ENCODE measurements at regions not wholly inside any gene's neighbourhood (a gene's known extent, or its start where the extent isn't known, plus 50 kb on each side); places are given as distances from the start of the nearest gene placed in this dataset.

DNA sequence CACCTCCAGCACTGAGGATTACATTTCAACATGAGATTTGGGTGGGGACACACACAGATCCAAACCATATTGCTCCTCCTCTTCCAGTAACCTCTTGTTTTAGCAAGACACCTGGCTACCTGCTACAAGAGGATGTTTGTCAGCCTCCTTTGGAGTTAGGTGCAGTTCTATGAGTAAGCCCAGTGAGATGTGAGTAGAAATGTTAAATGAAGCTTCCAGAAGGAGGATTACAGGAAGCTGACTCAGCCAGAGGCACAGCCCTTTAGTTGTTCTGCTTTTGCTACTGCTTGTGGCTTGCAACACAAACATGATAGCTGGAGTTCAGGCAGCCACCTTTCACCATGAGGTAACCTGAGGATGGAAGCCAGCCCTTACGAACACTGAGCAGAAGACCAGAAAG lies 382.7 kb upstream of the RNF32 start:
- H2AFZ ChIP-seq = no peak overlapping the region
- H3K9me3 ChIP-seq (ENCODE audit: low read depth) = no peaks in the 10 kb centered on the region
- WGBS (ENCODE audit: low lambda C conversion rate, missing lambda C conversion rate) = 78% methylated on average over 1 of the region's 1 CpG
- no peak overlapping the region for H3K27ac ChIP-seq
- no peak overlapping the region for H3K4me3 ChIP-seq
- DNase-seq (ENCODE audit: low spot score) = no peak
- TF ChIP-seq EZH2phosphoT487 (IDR thresholded peaks at IDR 0.05; ENCODE audit: low read depth, severe bottlenecking, unreplicated experiment) = no peak
- no peaks in the 10 kb centered on the region for H4K20me1 ChIP-seq (ENCODE audit: insufficient read depth, poor library complexity, severe bottlenecking)
- H3K36me3 ChIP-seq (replicated peaks; ENCODE audit: insufficient read depth, low read depth) = no peaks in the 10 kb centered on the region
- no peaks in the 10 kb centered on the region for H3K4me1 ChIP-seq (ENCODE audit: insufficient read depth)
- no peak overlapping the region for H3K4me2 ChIP-seq
- no peaks in the 10 kb centered on the region for H3K27me3 ChIP-seq
- no peaks in the 10 kb centered on the region for H3K9me2 ChIP-seq (replicated peaks; ENCODE audit: insufficient read depth)
- no peaks in the 10 kb centered on the region for H3K79me2 ChIP-seq

DNA sequence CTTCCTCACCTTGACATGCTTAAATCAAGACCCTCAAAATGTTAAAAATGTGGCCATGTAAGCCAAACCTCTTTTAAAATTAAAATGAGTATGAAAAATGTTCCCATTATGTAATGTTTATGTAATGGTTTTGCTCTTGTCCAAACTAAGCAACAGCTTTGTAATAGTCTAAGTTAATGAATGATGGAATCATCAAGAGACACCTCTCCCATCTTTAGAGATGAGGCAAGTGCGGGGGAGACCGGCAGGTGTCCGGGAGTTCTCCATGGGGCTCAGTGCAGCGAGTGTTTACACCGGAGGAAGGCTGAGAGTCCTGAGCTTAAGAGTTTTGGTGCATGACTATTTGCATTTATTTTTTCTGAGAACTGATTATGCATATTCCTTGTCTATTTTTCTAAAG lies 384.9 kb upstream of the RNF32 start:
- Histone ChIP-seq H3K36me3 (replicated peaks; ENCODE audit: insufficient read depth, low read depth) (no peaks in the 10 kb centered on the region), H3K27me3 (no peaks in the 10 kb centered on the region), H3K79me2 (no peaks in the 10 kb centered on the region), H4K20me1 (ENCODE audit: insufficient read depth, poor library complexity, severe bottlenecking) (no peaks in the 10 kb centered on the region), H3K9me3 (ENCODE audit: low read depth) (no peaks in the 10 kb centered on the region), H3K9me2 (replicated peaks; ENCODE audit: insufficient read depth) (no peaks in the 10 kb centered on the region), H3K4me2 (no peak overlapping the region), H3K4me1 (ENCODE audit: insufficient read depth) (no peaks in the 10 kb centered on the region), H3K4me3 (no peak overlapping the region), H3K27ac (no peak overlapping the region), H2AFZ (no peak overlapping the region)
- WGBS (ENCODE audit: low lambda C conversion rate, missing lambda C conversion rate) = 87% methylated on average over 5 of the region's 5 CpGs
- no peak for DNase-seq (ENCODE audit: low spot score)
- TF ChIP-seq, protein P1, sequence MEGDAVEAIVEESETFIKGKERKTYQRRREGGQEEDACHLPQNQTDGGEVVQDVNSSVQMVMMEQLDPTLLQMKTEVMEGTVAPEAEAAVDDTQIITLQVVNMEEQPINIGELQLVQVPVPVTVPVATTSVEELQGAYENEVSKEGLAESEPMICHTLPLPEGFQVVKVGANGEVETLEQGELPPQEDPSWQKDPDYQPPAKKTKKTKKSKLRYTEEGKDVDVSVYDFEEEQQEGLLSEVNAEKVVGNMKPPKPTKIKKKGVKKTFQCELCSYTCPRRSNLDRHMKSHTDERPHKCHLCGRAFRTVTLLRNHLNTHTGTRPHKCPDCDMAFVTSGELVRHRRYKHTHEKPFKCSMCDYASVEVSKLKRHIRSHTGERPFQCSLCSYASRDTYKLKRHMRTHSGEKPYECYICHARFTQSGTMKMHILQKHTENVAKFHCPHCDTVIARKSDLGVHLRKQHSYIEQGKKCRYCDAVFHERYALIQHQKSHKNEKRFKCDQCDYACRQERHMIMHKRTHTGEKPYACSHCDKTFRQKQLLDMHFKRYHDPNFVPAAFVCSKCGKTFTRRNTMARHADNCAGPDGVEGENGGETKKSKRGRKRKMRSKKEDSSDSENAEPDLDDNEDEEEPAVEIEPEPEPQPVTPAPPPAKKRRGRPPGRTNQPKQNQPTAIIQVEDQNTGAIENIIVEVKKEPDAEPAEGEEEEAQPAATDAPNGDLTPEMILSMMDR (IDR thresholded peaks at IDR 0.05; ENCODE audit: poor library complexity) = no peak
- TF ChIP-seq EZH2 (IDR thresholded peaks at IDR 0.05; ENCODE audit: borderline replicate concordance) (no peak), EZH2phosphoT487 (IDR thresholded peaks at IDR 0.05; ENCODE audit: low read depth, severe bottlenecking, unreplicated experiment) (no peak)

DNA sequence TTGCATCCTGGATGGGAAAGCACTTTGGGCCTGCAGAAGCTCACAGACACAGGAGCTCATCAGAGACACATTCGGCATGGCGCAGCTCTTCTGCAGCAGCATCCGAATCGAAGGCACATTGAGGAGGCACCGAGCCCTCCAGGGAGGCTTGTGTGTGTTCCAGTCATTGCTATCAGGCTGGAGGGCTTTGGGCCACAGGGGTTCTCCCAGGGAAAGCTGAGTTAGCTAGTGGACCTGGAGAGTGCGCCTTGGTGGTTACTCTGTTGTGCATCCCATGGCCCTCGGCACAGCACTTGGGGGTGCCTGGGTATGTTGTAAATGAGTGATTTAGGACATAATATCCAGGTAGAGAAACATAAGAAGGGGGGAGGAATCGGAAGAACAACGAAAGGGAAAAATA lies 388.7 kb upstream of the RNF32 start:
- Histone ChIP-seq H2AFZ (no peak overlapping the region), H3K27ac (no peak overlapping the region), H3K4me2 (no peak overlapping the region), H4K20me1 (ENCODE audit: insufficient read depth, poor library complexity, severe bottlenecking) (no peaks in the 10 kb centered on the region), H3K36me3 (replicated peaks; ENCODE audit: insufficient read depth, low read depth) (no peaks in the 10 kb centered on the region), H3K4me1 (ENCODE audit: insufficient read depth) (no peaks in the 10 kb centered on the region), H3K9me2 (replicated peaks; ENCODE audit: insufficient read depth) (no peaks in the 10 kb centered on the region), H3K4me3 (no peak overlapping the region), H3K27me3 (no peaks in the 10 kb centered on the region), H3K9me3 (ENCODE audit: low read depth) (no peaks in the 10 kb centered on the region), H3K79me2 (no peaks in the 10 kb centered on the region)
- TF ChIP-seq, protein P1 (IDR thresholded peaks at IDR 0.05; ENCODE audit: poor library complexity) = no peak
- TF ChIP-seq EZH2 (IDR thresholded peaks at IDR 0.05; ENCODE audit: borderline replicate concordance) (no peak), EZH2phosphoT487 (IDR thresholded peaks at IDR 0.05; ENCODE audit: low read depth, severe bottlenecking, unreplicated experiment) (no peak)
- WGBS (ENCODE audit: low lambda C conversion rate, missing lambda C conversion rate) = 94% methylated on average over 9 of the region's 9 CpGs
- DNase-seq (ENCODE audit: low spot score) = no peak

DNA sequence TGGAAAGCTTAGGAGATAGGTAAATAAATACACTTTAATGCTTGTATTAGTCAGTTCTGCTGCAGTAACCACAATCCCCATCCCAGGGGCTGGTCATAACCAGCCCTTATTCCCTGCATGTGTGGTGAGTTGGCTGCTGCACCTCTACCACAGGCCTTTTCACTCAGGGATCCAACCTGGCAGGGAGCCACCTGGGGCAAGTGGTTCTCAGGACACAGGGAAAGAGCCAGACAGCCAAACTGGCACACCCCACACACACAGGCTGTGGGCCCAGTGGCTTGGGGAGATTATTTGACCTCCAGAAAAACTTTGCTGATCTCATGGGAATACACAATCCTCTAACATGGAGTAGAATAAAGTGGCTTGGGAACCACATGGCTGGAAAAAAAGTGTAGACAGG lies 400.0 kb upstream of the RNF32 start:
- Histone ChIP-seq H2AFZ (no peak overlapping the region), H3K9me3 (ENCODE audit: low read depth) (no peaks in the 10 kb centered on the region), H4K20me1 (ENCODE audit: insufficient read depth, poor library complexity, severe bottlenecking) (no peaks in the 10 kb centered on the region), H3K27ac (no peak overlapping the region), H3K4me3 (no peak overlapping the region), H3K9me2 (replicated peaks; ENCODE audit: insufficient read depth) (no peaks in the 10 kb centered on the region), H3K27me3 (no peaks in the 10 kb centered on the region), H3K4me1 (ENCODE audit: insufficient read depth) (no peaks in the 10 kb centered on the region), H3K4me2 (no peak overlapping the region), H3K36me3 (replicated peaks; ENCODE audit: insufficient read depth, low read depth) (no peaks in the 10 kb centered on the region), H3K79me2 (no peaks in the 10 kb centered on the region)
- no peak for TF ChIP-seq EZH2 (IDR thresholded peaks at IDR 0.05; ENCODE audit: borderline replicate concordance)
- no peak for TF ChIP-seq EZH2phosphoT487 (IDR thresholded peaks at IDR 0.05; ENCODE audit: low read depth, severe bottlenecking, unreplicated experiment)
- TF ChIP-seq, protein P1 (IDR thresholded peaks at IDR 0.05; ENCODE audit: poor library complexity) = no peak
- no peak for DNase-seq (ENCODE audit: low spot score)

Measured in hepatocyte (in vitro differentiated cells).